Hematopoietic multipotent progenitor cell treated with erythropoietin and hydrocortisone succinate and interleukin-3 and kit ligand, for 8 days (in vitro differentiated cells): ENCODE measurements at regions not wholly inside any gene's neighbourhood (a gene's known extent, or its start where the extent isn't known, plus 50 kb on each side); places are given as distances from the start of the nearest gene placed in this dataset.
"Not testable (repeated sequence)": the region's sequence is repeated elsewhere in the genome, so short reads cannot be mapped to it uniquely, and the experiment has no call there.

Source experiments
- DNase-seq: peaks from one replicate; pipeline ENCODE4 v3.0.0-alpha.2; 2015

- DNase-seq, result no peak
Observed at GRCh38 chr2:187686416-187687024, 132.3 kb upstream of the TFPI start.

- no peak for DNase-seq
Observed at GRCh38 chr2:187687585-187687984, 133.3 kb upstream of the TFPI start.

GRCh38 chr2:187689372-187689771, 135.1 kb upstream of the TFPI start:
- DNase-seq, result no peak

GRCh38 chr2:187693923-187694322, 139.7 kb upstream of the TFPI start:
- no peak for DNase-seq

GRCh38 chr2:187696644-187697043, 142.4 kb upstream of the TFPI start:
- DNase-seq, result not testable (repeated sequence)

DNA sequence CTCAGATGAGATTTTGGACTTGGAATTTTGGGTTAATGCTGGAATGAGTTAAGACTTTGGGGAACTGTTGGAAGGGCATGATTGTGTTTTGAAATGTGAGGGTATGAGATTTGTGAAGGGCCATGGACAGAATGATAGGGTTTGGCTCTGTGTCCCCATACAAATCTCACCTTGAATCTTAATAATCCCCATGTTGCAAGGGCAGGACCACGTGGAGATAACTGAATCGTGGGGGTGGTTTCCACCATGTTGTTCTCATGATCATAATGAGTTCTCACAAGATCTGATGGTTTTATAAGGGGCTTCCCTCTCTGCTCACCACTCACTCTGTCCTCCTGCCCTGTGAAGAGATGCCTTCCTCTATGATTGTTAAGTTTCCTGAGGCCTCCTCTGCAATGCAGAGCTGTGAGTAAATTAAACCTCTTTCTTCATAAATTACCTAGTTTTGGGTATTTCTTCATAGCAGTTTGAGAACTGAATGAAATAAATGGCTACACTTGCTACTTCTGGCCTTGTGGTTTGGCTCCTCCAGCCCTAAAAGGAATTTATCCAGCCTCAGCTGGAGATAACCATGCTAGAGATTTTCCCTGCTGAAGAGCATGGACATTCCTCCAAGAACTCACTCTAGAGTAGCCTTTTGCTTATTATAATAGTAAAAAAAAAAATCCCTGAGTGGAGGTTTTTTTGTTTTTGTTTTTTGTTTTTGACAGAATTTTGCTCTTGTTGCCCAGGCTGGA, 144.3 kb upstream of the TFPI start:
- DNase-seq, result no peak

DNA sequence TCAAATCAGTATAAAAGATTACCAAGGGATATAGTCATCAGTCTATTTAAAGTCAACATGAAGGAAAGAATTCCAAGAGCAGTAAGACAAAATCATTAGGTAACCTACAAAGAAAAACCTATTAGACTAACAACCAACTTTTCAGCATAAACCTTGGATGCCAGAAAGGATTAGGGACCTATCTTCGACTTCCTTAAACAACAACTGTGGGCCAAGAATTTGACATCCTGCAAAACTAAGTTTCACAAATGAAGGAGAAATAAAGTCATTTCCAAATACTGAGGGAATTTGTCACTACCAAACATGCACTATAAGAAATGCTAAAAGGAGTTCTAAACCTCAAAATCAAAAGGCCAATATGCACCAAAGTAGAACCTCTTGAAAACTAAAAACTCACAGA, 147.9 kb upstream of the TFPI start:
- no peak for DNase-seq

- no peak for DNase-seq
Observed at GRCh38 chr2:187708272-187708671, 154.0 kb upstream of the TFPI start.

GRCh38 chr2:187709065-187709464, 154.8 kb upstream of the TFPI start:
- DNase-seq, result no peak

DNA sequence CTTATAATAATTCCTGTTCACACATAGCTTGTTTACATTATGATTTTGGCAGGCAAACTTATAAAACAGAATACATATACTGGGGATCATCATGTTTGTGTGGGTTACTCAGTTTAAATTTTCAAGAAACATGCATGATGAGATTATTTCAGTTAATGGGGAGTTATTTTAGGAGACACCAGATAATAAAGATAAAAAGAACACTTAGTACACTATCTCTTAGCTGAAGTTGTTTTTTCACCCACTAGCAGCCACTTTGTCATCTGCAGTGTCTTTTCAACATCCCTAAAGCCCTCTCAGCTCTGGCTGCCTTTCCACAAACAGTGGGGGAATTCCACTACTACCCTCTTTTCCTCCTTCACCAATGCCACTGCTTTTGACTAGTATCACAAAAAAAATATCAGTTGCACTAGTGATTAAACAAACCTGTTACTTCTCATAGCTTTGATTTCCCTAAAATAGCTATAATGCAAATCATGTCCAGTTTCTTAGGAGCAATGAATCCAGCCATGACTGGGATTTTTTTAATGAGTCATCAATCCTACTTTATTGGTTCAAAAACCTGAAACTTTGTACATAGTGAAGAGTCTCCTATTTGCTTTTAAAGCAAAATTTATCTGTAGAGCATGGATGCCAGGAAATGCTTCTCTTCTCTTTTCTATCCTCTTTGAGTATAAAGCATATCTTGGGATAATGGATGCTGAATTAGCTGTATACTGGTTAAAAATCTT, 156.7 kb upstream of the TFPI start:
- no peak for DNase-seq

DNA sequence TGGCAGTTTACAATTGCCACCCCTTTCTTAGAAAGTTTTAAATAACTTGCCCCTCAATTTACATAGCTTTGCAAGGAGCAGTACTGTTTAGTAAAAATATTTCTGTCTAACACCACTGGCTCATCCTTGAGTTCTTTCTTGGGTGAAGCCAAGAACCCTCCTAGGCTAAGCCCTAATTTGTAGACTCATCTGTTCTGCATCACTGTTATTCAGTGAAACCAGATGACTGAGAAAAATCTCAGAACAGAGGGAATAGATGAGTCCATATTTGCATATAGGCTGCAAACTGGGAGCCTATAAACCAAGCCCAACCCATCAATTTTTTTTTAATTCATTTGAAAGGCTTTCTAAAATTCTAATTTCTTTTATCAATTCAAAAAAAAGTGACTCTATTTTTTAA, 161.4 kb upstream of the TFPI start:
- no peak for DNase-seq

- no peak for DNase-seq
Observed at GRCh38 chr2:187716301-187716700, 162.1 kb upstream of the TFPI start.

- no peak for DNase-seq
Observed at GRCh38 chr2:187718092-187718491, 163.9 kb upstream of the TFPI start.

DNA sequence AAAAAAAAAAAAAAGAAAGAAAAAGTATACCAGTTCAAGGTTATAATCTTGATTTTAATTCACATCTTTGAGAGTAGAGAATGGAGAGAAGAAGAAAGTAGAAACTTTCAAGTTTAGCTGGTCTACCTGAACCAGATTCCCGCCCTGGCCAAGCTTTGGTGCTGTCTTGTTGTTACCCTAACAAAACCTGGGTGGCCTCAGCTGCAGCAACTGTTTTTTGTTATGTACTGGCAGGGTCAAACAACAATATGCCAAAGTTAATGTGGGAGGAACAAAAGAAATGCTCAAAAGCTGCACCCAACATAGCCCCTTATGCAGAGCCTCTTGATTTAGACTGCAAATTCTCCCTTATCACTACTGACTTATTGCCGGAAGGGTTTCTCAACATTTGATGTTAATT, 165.3 kb upstream of the TFPI start:
- no peak for DNase-seq

GRCh38 chr2:187748958-187749357, 194.7 kb upstream of the TFPI start:
- no peak for DNase-seq

GRCh38 chr2:187749804-187750431, 195.7 kb upstream of the TFPI start:
- no peak for DNase-seq

DNA sequence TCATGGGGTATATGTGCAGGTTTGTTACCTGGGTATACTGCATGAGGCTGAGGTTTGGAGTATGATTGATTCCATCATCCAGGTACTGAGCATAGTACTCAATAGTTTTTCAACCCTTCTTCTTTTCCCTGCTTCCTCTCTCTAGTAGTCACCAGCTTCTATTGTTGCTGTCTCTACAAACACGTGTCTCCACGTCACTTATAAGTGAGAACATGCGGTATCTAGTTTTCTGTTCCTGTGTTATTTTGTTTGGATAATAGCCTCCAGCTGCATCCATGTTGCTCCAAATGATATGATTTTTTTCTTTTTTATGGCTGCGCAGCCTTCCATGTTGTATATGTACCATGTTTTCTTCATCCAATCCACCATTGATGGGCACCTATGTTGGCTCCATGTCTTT, 214.8 kb upstream of the TFPI start:
- DNase-seq, result no peak

DNA sequence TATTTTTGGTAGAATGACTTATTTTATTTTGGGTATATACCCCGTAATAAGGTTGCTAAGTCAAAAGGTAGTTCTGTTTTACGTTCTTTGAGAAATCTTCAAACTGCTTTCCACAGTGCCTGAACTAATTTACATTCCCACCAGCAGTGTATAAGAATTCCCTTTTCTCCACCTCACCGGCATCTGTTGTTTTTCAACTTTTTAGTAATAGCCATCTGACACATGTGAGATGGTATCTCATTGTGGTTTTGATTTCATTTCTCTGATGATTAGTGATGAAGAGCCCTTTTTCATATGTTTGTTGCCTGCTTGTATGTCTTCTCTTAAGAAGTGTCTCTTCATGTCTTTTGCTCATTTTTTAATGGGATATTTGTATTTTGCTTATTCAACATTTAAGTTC, 215.2 kb upstream of the TFPI start:
- no peak for DNase-seq

DNA sequence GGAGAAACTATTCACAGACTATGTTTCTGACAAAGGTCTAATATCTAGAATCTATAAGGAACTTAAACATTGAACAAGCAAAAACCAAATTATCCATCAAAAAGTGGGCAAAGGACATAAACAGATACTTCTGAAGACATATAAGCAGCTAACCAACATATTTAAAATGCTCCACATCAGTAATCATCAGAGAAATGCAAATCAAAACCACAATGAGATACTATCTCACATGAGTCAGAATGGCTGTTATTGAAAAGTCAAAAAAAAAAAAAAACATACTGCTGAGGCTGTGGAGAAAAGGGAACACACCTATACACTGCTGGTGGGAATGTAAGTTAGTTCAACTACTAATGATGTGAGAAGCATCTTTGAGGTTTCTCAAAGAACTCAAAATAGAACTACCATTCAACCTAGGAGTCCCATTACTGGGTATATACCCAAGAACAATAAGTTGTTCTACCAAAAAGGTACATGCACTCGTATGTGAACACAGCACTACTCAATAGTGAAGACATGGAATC, 220.4 kb upstream of the TFPI start:
- DNase-seq, result no peak

GRCh38 chr2:187775196-187775595, 221.0 kb upstream of the TFPI start:
- DNase-seq, result no peak

- DNase-seq, result no peak
Observed at GRCh38 chr2:187775651-187776050, 221.4 kb upstream of the TFPI start.

DNA sequence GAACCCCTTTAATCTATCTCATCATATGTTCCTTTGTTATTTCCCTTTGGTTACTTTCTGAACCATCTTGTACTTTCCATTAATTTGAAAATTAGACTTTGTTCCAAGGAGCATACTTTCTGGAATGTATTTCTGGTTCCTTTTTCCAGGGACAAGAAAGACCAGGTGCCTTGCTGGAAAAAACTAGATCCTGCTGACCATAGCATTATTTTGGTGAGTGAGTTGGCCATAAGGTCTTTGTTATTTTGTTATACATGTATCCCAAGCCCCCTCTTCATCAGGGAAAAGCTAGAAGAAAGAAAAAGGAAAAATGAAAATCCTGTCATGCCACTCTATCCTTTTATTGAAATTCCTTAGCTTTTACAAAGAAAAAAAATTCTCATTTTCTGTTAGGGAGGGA, 228.1 kb upstream of the TFPI start:
- no peak for DNase-seq

DNA sequence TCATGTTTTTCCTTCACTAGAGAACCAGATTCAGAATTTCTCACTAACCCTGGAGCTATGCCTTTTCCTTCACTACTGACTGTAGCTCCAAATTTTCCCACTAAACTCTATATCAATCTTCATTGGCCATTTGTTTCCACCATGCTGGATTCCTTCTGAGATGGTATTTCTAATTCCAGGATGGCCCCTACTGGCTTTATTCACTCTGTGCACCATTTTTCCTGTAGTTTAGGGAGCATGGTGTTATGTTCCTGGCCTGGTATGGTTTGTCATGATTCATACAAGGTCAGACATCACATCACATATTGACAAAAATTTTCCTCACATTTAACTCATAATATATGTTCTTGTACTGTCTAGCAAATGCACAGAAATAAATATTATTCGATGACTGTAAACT, 229.2 kb upstream of the TFPI start:
- DNase-seq, result no peak

GRCh38 chr2:187784138-187784537, 229.9 kb upstream of the TFPI start:
- DNase-seq, result not testable (repeated sequence)
